NCI-H1436 treated with DMSO at 0.1 percent for 48 hours (cell line): ENCODE measurements at regions not wholly inside any gene's neighbourhood (a gene's known extent, or its start where the extent isn't known, plus 50 kb on each side); places are given as distances from the start of the nearest gene placed in this dataset.

Source experiments
- DNase-seq: peaks from one replicate; lab custom pipeline; 2025; lab: John Stamatoyannopoulos, UW

DNA sequence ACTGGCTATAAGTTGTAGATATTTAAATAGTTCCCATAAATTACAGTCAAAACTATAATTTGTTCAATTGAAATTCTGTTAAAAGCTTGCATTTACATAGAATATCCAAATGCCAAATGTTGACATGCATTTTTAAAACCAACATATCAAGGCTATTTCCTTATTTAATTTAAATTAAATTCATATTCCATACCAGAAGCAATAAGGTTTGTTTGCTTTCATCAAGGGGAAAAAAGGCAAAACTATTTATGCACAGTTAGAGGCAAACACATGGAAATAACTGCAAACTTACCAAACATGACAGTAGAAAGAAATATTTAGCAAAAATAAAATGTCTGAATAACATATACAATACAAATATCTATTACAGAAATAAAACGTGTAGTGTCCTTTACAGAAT, 1581.2 kb upstream of the TENM4 start:
- DNase-seq, result no peak

DNA sequence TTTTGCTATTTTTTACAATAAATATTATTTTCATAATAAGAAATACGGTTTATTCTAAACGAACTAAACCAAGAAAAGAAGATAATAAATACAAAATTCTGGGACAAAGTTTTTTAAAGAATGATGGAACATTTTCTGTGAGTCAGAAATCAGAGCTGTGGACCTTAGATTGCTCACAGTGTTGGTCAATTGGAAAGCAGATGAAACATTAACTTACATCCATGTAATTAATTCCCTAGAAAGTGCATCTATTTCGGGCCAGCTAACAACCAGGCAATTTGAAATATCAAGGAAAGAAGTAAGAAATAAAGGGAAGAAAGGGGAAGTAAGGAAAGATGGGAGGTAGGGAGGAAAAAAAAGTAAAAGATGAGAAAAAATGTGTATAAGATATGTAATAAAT, 1569.8 kb upstream of the TENM4 start:
- DNase-seq, result no peak

DNA sequence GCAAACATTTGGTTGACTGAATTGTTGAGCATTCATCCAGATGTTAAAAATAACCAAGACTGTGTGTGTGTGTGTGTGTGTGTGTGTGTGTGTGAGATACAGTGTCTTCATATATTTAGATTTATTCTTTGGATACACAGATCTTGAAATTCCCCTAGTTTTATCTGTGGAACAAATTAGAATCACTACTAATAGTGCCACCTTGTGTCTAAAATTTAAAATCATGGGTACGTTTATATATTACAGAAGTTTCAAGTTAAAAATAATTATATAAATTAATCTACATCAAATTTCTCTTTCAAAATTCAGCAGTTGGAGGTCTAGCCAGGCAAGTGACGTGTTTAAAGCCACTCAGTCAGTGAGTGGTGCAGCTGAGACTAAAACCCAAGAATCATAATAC, 1566.2 kb upstream of the TENM4 start:
- no peak for DNase-seq

DNA sequence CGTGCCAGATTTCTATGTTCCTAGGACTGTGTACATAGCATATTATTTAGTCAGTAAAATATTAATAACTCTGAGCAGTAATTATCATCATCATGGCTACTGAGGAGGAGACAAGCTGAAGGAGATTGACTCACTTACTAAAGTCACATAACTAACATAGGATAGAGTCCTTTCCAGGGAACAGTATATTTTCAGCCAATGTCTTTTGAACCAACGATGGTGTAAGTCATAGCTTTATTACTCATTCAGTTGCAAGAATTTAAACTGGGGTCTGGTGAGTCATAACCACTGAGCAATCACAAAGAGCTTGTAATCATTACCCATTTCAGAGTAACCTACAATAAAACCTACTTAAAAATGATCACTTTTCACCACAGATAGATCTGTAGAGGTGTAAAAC, 1564.8 kb upstream of the TENM4 start:
- DNase-seq, result no peak

DNA sequence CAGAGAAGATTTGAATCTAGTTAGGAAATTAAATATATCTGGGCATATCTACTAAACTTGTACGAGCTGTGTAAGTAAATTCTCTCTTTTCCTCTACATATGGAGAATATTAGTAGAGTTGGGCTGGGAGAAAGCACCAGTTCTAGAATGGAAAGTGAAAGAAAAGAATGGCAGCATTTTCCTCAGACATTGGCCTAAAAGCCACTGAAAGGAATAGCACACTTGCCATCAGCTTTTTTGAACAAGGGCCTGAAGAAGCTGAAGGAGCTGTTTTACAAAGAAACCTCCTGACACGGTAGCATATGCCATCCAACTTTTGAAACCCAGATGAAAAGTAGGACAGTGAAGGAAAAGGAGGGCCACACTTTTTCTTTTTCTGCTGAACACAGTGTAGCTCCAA, 1563.7 kb upstream of the TENM4 start:
- no peak for DNase-seq

DNA sequence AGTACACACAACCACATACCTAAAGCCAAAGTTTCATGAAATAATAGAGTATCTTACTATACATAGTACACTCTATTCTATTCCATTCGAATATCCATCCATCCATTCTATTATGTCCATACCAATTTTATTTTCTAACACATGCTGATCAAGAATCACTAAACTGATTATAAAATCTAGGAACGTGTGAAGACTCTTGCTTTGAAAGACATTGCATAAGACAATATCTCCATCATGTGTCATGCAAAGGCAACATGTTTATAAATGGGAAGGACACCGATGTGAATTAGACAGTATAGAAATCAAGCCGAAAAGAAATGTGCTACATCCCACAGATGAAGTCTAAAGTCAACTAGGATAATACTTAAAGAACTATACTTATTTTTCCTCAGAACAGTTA, 1561.5 kb upstream of the TENM4 start:
- no peak for DNase-seq

DNA sequence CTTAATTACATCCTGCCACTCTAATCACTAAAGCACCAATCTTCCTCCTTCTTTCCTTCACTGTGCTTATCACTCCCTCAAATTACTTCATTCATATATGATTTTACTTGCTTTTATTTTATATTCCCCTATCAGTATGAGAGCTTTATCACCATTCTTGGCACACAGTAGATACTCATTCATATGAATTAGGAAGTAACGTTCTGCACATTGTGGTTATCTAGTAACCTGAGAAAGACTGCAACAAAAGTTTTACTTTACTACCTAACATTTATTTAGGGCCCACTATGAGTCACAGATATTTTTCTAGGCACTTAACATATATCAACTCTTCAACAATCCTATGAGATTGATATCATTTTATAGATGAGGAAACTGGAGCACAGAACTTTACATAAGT, 1559.9 kb upstream of the TENM4 start:
- DNase-seq, result no peak

DNA sequence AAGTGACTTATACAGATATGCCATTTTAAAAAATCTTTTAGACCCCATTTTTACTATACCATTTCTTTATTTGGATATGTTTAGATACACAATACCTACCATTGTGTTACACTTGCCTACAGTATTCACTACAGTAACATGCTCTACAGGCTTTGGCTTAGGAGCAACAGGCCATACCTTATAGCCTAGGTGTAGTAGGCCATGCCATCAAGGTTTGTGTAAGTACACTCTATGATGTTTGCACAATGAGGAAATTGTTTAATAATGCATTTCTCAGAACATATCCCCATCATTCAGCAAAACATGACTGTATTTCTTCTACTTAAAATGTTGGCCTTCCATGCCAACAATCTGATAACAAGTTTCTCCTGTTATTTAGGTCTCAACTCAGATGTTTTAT, 1559.5 kb upstream of the TENM4 start:
- DNase-seq, result no peak

DNA sequence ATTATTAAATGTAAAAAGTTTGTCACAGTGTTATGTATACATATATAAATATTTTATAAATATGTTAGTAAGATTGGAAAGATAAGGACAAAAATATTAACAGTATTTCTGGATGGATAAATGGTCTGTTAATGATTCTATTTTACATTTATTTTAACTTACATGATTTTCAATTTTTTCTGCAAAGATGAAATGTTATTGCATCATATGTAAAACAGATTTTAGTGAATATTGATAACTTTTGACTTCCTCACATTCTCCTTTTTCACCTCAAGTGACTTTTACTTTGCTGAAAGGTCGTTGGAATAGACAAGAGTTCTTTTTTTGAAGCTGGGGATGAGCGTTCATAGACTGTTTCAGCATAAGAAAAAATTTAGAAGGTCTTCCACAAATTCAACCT, 1554.7 kb upstream of the TENM4 start:
- DNase-seq, result no peak

DNA sequence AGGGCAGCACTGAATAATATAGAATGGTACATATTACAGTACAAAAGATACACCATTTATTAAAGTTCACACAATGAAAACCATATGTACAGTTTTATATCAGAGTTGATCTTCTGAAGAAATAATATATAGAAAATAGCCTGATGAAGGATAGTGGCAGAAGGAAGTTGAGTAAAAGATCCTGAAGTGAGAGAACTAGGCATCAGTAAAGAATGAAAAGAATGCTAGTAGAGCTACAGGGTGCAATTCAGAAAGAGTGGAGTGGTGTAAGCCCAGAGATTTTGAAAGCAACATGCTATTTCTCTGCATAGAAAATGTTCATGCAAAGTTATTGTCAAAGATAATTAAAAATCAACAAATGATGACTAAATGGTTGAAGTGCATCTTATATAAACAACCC, 1552.7 kb upstream of the TENM4 start:
- DNase-seq, result no peak

DNA sequence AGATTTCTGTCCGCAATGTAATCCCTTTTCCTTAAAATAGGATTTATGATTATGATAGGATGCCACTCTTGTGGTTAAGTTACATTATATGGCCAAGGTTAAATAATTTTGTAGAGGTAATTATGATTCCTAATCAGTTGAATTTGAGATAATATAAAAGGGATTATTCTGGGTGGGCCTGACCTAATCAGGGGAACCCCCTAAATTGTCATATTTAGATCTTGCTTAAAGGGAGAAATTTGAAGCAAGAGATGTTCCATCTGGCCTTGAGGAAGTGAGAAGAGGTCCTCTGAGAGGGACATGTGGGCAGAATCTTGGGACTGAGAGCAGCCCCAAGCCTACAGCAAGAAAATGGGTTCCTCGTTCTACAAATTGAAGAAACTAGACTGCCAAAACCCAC, 1550.1 kb upstream of the TENM4 start:
- no peak for DNase-seq

DNA sequence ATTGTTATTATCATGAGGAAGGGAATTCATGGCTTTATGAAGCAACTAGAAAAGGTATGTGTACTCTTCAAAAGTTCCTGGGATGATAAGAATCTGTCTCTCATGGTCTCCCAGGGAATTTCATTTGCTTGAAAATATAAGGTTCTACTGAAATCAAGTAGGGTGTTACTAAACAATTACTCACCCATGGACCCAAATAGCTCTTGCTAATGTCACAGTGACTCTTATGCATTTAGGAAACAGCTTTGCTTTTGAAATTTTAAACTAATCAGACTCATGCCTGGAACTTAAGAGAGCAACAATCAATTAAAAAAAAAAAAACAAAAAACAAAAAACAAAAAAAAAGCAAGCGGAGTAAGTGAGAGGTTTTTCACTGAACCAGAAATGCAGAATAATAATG, 1546.3 kb upstream of the TENM4 start:
- DNase-seq, result no peak

DNA sequence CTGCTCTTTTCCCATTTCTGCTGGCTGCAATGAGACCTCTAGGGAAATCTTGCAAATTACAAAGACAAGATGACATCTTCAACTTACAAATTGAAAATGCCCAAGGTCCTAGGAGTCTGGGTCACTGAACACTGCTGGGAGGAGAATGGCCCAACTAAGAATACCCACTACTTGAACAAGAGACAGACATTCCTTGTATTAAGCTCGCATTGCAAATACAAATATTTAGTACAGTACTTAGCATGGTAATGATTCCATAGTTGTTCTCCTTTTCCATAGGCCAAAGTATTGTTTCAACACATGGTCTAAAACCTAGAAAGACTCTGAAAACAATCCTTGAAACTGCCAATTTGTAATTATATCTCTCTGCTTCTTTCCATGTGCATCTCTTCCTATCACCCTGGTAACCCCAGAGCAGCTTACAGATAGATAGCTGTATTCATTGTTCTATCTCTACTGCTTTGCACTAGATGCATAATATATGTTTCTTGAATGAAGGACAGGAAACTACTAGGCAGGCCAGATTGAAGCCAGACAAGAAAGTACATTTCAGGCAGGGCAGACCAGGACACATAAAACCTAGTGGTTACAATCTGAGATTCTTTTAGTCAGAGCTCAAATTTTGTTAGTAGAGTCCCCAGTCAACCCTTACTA, 1545.7 kb upstream of the TENM4 start:
- DNase-seq, result no peak

DNA sequence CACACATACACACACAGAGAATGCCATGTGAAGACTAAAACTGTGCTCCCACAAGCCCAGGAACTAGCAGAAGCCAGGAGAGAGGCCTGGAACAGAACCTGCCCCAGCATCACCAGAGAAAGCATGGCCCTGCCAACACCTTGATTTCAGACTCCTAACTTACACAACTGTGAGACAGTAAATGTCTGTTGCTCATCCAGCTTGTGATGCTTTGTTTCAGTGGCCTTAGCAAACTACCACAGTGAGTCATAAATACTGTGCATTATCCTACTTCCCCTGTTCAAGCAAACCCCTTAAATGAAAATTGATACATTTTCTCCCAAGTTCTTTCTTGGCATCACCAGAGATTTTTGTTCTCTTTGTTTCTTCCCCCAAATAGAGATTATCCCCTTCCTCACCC, 1539.4 kb upstream of the TENM4 start:
- DNase-seq, result no peak

DNA sequence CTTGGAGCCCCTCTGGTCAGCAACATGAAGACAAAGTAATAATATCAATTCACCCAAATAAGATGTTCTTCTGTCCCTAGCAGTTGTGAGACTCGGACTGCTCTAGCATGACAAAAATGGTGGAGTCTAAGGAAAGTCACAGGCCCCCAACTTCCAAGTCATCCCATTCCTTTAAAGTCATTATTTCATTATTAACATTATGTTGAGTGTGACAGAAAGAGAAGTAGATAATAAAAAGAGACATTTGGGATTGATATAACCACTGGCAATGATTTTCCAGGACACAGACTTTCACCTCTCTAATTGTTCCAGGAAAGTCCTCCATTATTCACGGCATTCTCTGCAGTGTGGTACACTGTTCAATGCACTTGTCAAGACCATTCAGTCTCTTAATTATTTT, 1533.0 kb upstream of the TENM4 start:
- DNase-seq, result no peak

DNA sequence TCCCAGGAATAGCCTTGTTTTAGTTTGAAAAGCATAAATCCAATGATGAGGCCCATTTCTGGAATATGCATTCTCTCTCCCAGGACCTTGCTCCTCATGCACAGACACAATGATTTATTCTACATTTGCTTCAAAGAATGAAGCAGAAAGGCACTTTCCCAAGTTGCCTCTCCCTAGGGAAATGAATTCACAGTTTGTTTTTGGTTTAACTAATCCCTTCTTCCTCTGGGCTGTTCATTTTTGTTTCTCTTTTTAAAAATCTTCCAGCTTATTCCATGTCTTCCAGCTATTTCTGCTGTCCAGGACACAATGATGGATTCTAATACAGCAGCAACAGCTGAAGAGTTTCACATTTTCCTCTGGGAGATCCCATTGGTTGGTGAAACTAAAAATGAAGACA, 1529.2 kb upstream of the TENM4 start:
- no peak for DNase-seq

DNA sequence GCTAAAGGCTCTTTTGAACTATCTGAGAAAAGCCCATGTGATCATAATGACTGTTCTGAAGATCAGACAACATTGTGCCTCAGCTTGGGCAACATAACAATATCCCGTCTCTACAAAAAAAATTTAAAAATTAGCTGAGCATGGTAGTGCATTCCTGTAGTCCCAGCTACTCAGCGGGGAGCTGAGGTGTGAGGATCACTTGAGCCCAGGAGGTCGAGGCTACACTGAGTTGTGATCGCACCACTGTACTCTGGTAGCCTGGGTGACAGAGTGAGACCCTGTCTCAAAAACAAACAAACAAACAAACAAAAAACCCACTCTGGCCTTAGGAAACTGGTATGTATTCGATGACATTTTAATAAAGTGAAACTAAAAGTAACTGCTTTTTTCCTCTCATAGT, 1526.8 kb upstream of the TENM4 start:
- no peak for DNase-seq

DNA sequence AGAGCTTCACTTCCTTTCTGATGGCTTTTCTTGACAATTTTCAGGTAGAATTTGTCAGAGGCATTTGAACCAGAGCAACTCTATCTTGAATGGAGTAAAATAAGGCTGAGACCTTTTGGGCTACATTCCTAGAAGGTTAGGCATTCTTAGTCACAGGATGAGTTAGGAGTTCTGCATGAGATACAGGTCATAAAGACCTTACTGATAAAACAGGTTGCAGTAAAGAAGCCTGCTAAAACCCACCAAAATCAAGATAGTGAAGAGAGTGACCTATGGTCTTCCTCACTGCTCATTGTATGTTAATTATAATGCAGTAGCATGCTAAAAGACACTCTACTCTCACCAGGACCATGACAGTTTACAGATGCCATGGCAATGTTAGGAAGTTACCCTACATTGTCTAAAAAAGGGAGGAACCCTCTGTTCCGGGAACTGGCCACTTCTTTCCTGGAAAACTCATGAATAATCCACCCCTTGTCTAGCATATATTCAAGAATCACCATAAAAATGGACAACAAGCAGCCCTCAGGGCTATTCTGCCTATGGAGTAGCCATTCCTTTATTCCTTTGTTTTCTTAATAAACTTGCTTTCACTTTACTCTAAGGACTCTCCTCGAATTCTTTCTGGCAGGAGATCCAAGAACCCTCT, 1519.7 kb upstream of the TENM4 start:
- no peak for DNase-seq

DNA sequence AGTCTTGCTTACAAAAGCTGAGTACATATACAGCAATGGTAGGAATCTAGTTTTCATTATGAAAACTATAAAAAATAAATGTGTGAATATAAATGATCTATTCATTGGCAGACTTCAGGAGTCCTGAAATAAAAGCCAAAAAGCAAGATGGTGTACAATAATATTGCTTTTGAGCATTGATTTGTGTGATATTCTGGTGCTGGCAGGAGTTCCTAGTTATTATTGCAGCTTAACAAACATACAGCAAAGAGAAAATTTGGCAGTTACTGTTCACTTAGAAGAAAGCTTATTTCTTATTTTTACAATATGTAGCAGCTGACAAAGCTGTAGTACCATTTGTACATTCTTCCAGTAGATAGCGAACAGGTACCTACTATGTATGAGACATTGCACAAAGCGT, 1518.9 kb upstream of the TENM4 start:
- DNase-seq, result no peak

DNA sequence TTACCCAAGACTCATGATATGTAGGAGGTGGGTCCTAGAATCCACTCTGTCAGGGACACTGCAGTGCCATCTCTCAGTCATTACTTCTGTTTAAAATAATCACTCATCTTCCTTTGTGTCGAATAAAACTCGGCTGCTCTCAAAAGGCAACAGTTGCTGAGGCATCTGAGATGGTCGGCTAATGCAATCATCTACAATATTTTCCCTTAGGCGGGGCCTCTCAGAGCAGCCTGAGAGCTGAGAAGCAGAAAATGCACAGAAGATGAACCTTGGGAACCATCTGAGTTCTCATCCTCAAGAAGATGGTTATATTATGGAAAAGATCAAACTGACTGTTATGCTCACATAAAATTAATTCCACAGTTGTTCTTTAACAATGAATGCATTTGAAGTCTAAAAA, 1518.2 kb upstream of the TENM4 start:
- no peak for DNase-seq

DNA sequence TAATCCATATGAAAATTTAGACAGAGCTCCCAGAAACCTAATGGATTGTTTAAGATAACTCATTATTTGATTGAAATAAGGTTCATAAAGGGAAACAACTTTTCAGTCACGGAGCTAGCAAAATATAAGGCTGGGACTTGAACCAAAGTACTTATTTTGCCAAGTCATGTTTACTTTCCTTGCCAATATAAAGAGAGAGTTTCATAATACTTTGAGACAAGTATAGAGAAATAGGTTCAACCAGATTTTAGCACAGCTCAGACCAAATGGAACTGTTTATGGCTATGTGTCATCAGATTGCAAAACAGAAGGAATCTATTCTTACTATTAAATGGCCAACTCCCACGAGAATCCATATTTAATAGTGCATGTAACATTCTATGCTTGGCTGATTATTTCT, 1517.5 kb upstream of the TENM4 start:
- no peak for DNase-seq

DNA sequence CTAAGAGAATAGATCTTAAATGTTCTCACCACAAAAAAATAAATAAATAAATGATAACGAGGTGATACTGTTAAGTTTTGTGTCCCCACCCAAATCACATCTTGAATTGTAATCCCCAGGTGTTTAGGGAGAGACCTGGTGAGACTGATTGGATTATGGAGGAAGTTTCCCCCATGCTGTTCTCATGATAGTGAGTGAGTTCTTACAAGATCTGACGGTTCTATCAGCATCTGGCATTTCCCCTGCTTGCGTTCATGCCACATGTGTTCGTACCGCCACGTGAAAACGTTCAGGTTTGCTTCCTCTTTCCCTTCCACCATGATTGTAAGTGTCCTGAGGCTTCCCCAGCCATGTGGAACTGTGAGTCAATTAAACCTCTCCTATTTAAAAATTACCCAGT, 1514.8 kb upstream of the TENM4 start:
- no peak for DNase-seq

DNA sequence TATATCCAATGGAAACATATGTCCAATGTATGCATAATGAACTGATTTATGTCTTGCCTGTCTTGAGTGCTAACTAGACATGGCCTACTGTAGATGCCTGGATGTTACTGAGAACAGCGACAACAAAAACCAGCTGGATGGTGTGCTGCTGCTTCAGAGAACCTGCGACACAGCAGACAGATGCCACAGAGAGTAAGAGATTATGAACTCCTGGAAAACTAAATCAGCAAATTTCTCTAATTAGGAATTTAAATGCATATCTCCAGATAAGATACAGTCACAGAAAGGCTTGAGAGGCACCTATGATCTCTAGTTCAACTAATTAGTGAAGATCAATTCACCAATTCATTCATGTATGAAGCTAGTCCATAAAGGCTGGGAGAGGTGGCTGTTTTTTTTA, 1508.0 kb upstream of the TENM4 start:
- DNase-seq, result no peak

DNA sequence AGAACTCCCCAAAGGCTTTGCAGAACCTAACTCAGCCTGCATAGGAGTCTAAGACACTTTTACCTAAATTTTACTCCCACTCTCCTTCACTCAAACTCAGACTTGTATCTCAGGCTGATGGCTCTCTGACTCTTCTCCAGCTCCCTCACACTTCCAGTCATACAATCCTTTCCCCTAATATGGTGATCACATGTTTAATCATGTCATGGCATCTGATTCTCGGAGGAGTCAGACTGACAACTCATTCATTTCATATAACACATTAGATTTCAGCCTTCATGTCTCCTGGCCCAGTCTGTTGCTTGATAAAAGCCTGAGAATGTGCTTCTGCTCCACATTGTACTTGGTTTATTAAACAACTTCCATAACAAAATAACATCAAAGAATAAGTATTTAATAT, 1503.9 kb upstream of the TENM4 start:
- no peak for DNase-seq
